Testis (tissue), 2 donors: ENCODE measurements at regions not wholly inside any gene's neighbourhood (a gene's known extent, or its start where the extent isn't known, plus 50 kb on each side); places are given as distances from the start of the nearest gene placed in this dataset.

Experiments
- DNase-seq: peaks from one replicate; pipeline ENCODE4 v3.0.0-alpha.2; 2019
- H3K27ac ChIP-seq, 2 donors: fragments of 200-600 bp; sonication (generic); one replicate each; pipeline ENCODE4 v1.5.1; 2019
- H3K27me3 ChIP-seq: fragments of 200-600 bp; sonication (generic); one replicate; pipeline ENCODE4 v1.5.1; 2019
- H3K36me3 ChIP-seq: fragments of 200-600 bp; sonication (generic); one replicate; pipeline ENCODE4 v1.5.1; 2017; ENCODE audit warnings: low read depth; ENCODE audit errors: missing control alignments
- H3K4me1 ChIP-seq: fragments of 200-600 bp; sonication (generic); one replicate; pipeline ENCODE4 v1.5.1; 2019
- H3K4me3 ChIP-seq, 2 donors: fragments of 200-600 bp; sonication (generic); one replicate each; pipeline ENCODE4 v1.5.1; 2017 to 2019
- H3K9me3 ChIP-seq: fragments of 200-600 bp; sonication (generic); one replicate; pipeline ENCODE4 v1.5.1; 2017
- POLR2A ChIP-seq: fragments of 450-650 bp; IDR thresholded peaks from one replicate; pipeline ENCODE4 v1.6.1; 2017; ENCODE audit warnings: antibody characterized with exemption, mild to moderate bottlenecking, moderate library complexity
- WGBS, 2 donors: methylation state at CpG; one replicate each; pipeline ENCODE4 v1.1.5; 2018; 5-methylcytosine and 5-hydroxymethylcytosine counted together
- intact Hi-C: fragments of 100-400 bp; cut with DNase I; formaldehyde crosslinking; loops from one replicate; pipeline ENCODE4 v1.15.1; 2023; ENCODE audit warnings: low total_unique reads
- small RNA-seq, 2 donors: library from RNA; depleted of rRNA; stranded (forward); fragments of <200 nt; gene quantifications; one replicate each; pipeline ENCODE3, GENCODE V24; 2016
- TF ChIP-seq, protein P1 (sequence below), 3 experiments: fragments of 450-650 bp in 2 of 3; fragments of 200-600 bp in 1 of 3; sonication (generic) in 1 of 3; IDR thresholded peaks; one replicate each; pipeline ENCODE4 v1.5.1; 2016 to 2019; ENCODE audit warnings: antibody characterized with exemption in 3 of 3, mild to moderate bottlenecking in 2 of 3, moderate library complexity in 1 of 3

DNA sequence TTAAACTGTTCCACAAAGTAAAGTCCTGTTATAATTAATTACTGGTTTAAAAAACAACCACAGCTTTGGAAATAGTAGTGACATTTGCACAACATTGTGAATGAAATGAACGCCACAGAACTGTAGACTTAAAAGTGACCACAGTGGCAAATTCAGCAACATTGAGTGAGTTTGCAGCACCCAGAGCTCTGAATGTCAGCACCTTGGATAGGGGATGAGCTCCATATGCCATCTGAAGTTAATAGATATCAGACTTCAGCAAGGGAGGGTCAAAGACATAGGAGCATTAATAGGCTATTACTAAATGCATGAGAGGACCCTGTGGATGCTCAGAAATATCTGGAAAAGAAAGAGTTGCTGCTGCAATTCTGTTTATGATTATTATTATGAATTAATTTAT, 55.3 kb upstream of the KCNIP4 start:
- no peaks in the 10 kb centered on the region for H3K9me3 ChIP-seq
- no peaks in the 10 kb centered on the region for H3K4me1 ChIP-seq
- no peak for TF ChIP-seq POLR2A
- TF ChIP-seq, protein P1, sequence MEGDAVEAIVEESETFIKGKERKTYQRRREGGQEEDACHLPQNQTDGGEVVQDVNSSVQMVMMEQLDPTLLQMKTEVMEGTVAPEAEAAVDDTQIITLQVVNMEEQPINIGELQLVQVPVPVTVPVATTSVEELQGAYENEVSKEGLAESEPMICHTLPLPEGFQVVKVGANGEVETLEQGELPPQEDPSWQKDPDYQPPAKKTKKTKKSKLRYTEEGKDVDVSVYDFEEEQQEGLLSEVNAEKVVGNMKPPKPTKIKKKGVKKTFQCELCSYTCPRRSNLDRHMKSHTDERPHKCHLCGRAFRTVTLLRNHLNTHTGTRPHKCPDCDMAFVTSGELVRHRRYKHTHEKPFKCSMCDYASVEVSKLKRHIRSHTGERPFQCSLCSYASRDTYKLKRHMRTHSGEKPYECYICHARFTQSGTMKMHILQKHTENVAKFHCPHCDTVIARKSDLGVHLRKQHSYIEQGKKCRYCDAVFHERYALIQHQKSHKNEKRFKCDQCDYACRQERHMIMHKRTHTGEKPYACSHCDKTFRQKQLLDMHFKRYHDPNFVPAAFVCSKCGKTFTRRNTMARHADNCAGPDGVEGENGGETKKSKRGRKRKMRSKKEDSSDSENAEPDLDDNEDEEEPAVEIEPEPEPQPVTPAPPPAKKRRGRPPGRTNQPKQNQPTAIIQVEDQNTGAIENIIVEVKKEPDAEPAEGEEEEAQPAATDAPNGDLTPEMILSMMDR (IDR thresholded peaks at IDR 0.05) = no peak
- intact Hi-C loops = no loop called here
- DNase-seq = no peak
- H3K36me3 ChIP-seq = no peaks in the 10 kb centered on the region
- no peaks in the 10 kb centered on the region for H3K27me3 ChIP-seq
- no peak overlapping the region for H3K4me3 ChIP-seq
- WGBS, 2 donors = 83 to 85% methylated on average over 1 of the region's 1 CpG
- no peak overlapping the region for H3K27ac ChIP-seq

Small RNAs in the stretch of these regions (small RNA-seq; reads per million reads assigned to genes)
- 0 reads per million in 2 donors for gene RNU6-420P
